GM10248 (cell line): ENCODE measurements at regions not wholly inside any gene's neighbourhood (a gene's known extent, or its start where the extent isn't known, plus 50 kb on each side); places are given as distances from the start of the nearest gene placed in this dataset.
A peak's percentile ranks its signal among the peaks of the same experiment; 100 is the strongest.

Experiments
- CTCF ChIA-PET: fragments of 300-600 bp; sonication (Branson Sonifier 250); formaldehyde crosslinking; extraction: SDS; loops from one replicate; lab custom pipeline; 2021; ENCODE audit warnings: antibody characterized with exemption; lab: Yijun Ruan, JAX
- POLR2A ChIA-PET: fragments of 350-650 bp; sonication (Branson Sonifier 250); formaldehyde crosslinking; extraction: SDS; loops from one replicate; lab custom pipeline; 2020; ENCODE audit warnings: antibody characterized with exemption; lab: Yijun Ruan, JAX
- DNase-seq: peaks from one replicate; pipeline ENCODE4 v3.0.0; 2012; ENCODE audit errors: extremely low spot score
- TF ChIP-seq, protein P1 (sequence below): IDR thresholded peaks from 2 replicates; pipeline ENCODE4 v1.5.1; 2012; ENCODE audit warnings: mild to moderate bottlenecking, low read depth; ENCODE audit errors: extremely low read depth, missing control alignments, control extremely low read depth

DNA sequence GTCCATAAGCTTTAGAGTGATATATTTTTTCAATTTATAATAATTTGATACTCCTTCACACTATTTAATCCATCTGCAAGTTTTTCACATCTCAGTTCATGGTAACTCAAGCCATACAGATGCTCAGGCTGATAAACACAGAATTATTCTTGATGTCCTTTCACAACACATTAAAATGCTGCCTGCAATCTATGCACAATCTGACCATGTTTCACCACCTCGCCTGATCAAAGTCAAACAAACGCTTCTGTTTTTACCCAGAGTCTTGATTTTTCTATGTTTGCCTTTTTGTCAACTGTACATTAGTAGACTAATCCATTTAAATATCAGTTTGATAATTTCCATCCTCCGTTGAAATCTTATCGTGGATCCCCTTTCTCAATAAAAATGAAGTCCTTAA, 833.8 kb upstream of the KCND2 start:
- CTCF ChIA-PET = no interaction called here
- TF ChIP-seq, protein P1, sequence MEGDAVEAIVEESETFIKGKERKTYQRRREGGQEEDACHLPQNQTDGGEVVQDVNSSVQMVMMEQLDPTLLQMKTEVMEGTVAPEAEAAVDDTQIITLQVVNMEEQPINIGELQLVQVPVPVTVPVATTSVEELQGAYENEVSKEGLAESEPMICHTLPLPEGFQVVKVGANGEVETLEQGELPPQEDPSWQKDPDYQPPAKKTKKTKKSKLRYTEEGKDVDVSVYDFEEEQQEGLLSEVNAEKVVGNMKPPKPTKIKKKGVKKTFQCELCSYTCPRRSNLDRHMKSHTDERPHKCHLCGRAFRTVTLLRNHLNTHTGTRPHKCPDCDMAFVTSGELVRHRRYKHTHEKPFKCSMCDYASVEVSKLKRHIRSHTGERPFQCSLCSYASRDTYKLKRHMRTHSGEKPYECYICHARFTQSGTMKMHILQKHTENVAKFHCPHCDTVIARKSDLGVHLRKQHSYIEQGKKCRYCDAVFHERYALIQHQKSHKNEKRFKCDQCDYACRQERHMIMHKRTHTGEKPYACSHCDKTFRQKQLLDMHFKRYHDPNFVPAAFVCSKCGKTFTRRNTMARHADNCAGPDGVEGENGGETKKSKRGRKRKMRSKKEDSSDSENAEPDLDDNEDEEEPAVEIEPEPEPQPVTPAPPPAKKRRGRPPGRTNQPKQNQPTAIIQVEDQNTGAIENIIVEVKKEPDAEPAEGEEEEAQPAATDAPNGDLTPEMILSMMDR = no peak
- POLR2A ChIA-PET = interaction anchor here (0.7 kb wide), 1 partner anchor 651 kb away, joined by 3 read pairs; no protein-coding TSS in a partner anchor
- DNase-seq = no peak

DNA sequence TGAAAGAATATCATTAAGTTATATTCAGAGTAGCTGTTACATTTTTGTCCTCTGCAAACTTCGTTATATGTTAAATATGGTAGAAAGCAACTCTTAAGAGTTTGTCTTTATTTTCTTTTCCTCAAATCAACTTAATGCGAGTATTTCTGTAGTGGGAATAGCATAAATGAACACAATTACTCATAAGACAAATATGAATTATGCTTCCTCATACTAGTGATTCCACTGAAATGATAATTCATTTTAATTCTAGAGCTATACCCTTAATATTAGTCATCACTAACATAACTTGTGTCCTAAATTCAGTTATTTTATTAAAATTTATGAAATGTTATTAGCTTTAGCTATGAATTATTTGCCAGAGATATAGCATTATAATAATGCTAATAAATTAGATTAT, 820.6 kb upstream of the KCND2 start:
- no peak for DNase-seq
- ChIA-PET POLR2A (no interaction called here), CTCF (no interaction called here)
- TF ChIP-seq, protein P1 = no peak

DNA sequence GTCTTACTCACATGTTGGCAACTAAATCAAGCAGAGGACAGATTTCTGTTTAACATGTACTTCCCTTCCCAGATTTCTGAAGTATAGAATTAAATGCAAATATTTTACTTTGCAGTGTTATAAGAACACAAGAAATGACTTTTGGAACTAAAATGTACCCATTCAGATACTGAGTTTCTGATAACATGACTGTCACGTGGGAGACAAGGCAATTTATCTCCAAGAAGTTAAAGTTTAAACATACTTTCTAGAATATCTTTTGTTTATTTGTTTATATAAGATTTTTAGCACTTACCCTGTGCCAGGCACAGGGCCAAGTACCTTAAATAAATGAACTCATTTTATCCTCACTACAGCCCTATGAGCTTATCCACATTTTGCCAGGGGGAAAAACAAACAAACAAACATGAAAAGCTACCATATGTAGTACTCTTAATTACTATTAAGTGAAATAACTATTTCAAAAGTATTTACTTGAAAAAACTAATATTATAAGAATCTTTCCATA, 807.1 kb upstream of the KCND2 start:
- DNase-seq = no peak
- TF ChIP-seq, protein P1 = no peak
- ChIA-PET POLR2A (no interaction called here), CTCF (no interaction called here)

DNA sequence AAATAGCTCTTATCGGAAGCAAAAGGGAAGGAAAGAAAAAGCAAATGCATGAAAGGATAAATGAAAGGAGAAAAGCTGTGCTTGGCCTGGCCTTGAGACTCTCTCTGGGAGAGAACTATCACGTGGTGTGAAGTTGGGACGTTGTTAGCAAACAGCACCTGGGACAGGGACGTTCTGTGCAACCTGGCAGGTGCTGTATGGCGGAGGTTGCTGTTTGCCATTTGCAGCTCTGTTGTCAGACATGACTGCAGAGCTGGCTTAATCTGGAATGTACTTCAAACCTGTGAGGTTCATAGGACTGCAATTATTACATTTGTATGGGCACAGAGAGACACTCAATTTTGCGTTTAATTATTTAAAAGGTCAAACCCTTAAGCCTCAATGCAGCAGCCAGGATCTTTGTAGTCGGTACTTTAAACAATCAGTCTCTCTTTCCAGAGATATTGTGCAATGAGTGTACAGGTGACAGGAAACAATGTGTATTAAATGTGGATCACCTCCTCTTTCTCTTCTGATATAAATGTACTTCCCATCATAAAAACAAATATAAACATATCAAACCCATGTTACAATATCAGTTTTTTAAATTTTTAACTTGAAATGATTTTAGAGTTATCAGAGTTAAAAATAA, 800.5 kb upstream of the KCND2 start:
- DNase-seq = no peak
- ChIA-PET CTCF (interaction anchor here (1.4 to 1.5 kb wide), 2 partner anchors 8 to 10 kb away, joined by 3 read pairs; no protein-coding TSS in a partner anchor), POLR2A (no interaction called here)
- TF ChIP-seq, protein P1 = no peak

DNA sequence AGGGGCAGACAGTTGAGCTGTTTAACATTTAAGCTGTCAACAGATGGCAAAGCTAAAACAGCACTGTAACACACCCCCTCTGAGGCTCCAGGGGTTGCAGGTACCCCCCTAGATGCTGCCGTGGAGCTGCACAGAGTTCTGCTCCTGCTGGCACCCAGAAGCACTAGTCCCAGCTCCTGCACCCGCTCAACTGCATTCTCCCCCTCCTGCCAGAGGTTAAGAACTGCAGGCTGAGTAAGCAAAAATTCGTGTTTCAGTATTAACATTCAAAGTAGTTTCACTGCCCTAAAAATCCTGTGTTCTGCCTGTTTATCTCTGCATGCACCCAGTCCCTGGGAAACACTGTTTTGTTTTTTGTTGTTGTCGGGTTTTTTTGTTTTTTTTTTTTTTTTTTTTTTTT, 790.8 kb upstream of the KCND2 start:
- CTCF ChIA-PET = interaction anchor here (0.8 to 1.1 kb wide), 3 partner anchors 9 to 48 kb away, joined by 3 read pairs; no protein-coding TSS in a partner anchor
- DNase-seq = peak; percentile 23
- POLR2A ChIA-PET = no interaction called here
- TF ChIP-seq, protein P1 = peak; percentile 24

DNA sequence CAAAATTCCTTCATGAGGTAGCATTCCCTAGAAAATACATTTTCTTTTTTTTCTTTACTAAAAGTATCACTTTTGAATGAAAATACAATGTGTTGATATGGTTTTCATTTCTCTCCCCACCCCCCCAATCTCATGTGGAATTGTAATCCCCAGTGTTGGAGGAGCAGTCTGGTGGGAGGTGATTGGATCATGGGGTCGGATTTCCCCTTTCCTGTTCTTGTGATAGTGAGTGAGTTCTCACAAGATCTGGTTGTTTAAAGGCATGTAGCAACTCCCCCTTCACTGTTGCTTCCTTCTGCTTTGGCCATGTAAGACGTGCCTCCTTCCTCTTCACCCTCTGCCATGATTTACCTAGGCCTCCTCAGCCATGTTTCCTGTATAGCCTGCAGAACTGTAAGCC, 790.3 kb upstream of the KCND2 start:
- CTCF ChIA-PET = interaction anchor here (0.9 to 1.1 kb wide), 2 partner anchors 10 to 24 kb away, joined by 3 read pairs; no protein-coding TSS in a partner anchor
- POLR2A ChIA-PET = no interaction called here
- TF ChIP-seq, protein P1 = no peak
- DNase-seq = no peak
